MM.1S (cell line): ENCODE measurements at regions not wholly inside any gene's neighbourhood (a gene's known extent, or its start where the extent isn't known, plus 50 kb on each side); places are given as distances from the start of the nearest gene placed in this dataset.

Source experiments
- CTCF ChIP-seq: fragments of 300-600 bp; sonication (generic); IDR thresholded peaks from 2 replicates; pipeline ENCODE4 v1.5.1; 2016; ENCODE audit warnings: antibody characterized with exemption, low read length, mixed read lengths
- EZH2 ChIP-seq: fragments of 300-600 bp; sonication (generic); optimal IDR thresholded peaks from 2 replicates; pipeline ENCODE3; 2017; ENCODE audit warnings: low read depth, mild to moderate bottlenecking, antibody characterized with exemption, low read length, mixed read lengths
- EZH2phosphoT487 ChIP-seq: fragments of 300-600 bp; sonication (generic); IDR thresholded peaks from 2 replicates; pipeline ENCODE4 v1.6.1; 2018; ENCODE audit warnings: antibody characterized with exemption, low read length

- no peak for TF ChIP-seq CTCF
- TF ChIP-seq EZH2, result no peak
- TF ChIP-seq EZH2phosphoT487, result no peak
Observed at GRCh38 chr10:100669616-100670015, 75.8 kb upstream of the PAX2 start.
